HG03280 (cell line): ENCODE measurements at regions not wholly inside any gene's neighbourhood (a gene's known extent, or its start where the extent isn't known, plus 50 kb on each side); places are given as distances from the start of the nearest gene placed in this dataset.
A peak's percentile ranks its signal among the peaks of the same experiment; 100 is the strongest.
"Not testable (repeated sequence)": the region's sequence is repeated elsewhere in the genome, so short reads cannot be mapped to it uniquely, and the experiment has no call there.

Experiments used
- ATAC-seq: cut with Tn5 transposase; IDR thresholded peaks from one replicate; pipeline ENCODE4 v1.9.1; 2021; ENCODE audit warnings: mild to moderate bottlenecking, moderate library complexity; ENCODE audit not compliant: unreplicated experiment

- no peak for ATAC-seq
Observed at GRCh38 chr2:145755019-145755837, 1235.3 kb upstream of the ZEB2 start.

- no peak for ATAC-seq
Observed at GRCh38 chr2:145753966-145754365, 1234.0 kb upstream of the ZEB2 start.

- no peak for ATAC-seq
Observed at GRCh38 chr2:145753041-145753608, 1233.2 kb upstream of the ZEB2 start.

- ATAC-seq: peak; percentile 38
Observed at GRCh38 chr2:145752091-145752806, 1232.3 kb upstream of the ZEB2 start.

GRCh38 chr2:145751629-145752028, 1231.7 kb upstream of the ZEB2 start:
- ATAC-seq: peak; percentile 82

- ATAC-seq: no peak
Observed at GRCh38 chr2:145751155-145751554, 1231.2 kb upstream of the ZEB2 start.

- no peak for ATAC-seq
Observed at GRCh38 chr2:145750612-145751011, 1230.7 kb upstream of the ZEB2 start.

GRCh38 chr2:145750144-145750543, 1230.2 kb upstream of the ZEB2 start:
- no peak for ATAC-seq

- ATAC-seq: no peak
Observed at GRCh38 chr2:145749556-145749955, 1229.6 kb upstream of the ZEB2 start.

- no peak for ATAC-seq
Observed at GRCh38 chr2:145748927-145749326, 1229.0 kb upstream of the ZEB2 start.

- ATAC-seq: no peak
Observed at GRCh38 chr2:145747715-145748114, 1227.8 kb upstream of the ZEB2 start.

GRCh38 chr2:145745387-145745721, 1225.4 kb upstream of the ZEB2 start:
- not testable (repeated sequence) for ATAC-seq

GRCh38 chr2:145744541-145745386, 1224.8 kb upstream of the ZEB2 start:
- ATAC-seq: peak; percentile 71

GRCh38 chr2:145743011-145743410, 1223.1 kb upstream of the ZEB2 start:
- ATAC-seq: no peak

GRCh38 chr2:145741636-145742035, 1221.7 kb upstream of the ZEB2 start:
- ATAC-seq: no peak

GRCh38 chr2:145741181-145741580, 1221.3 kb upstream of the ZEB2 start:
- no peak for ATAC-seq

GRCh38 chr2:145740302-145740701, 1220.4 kb upstream of the ZEB2 start:
- no peak for ATAC-seq

- ATAC-seq: peak; percentile 44
Observed at GRCh38 chr2:145739681-145740080, 1219.8 kb upstream of the ZEB2 start.

GRCh38 chr2:145736871-145737270, 1217.0 kb upstream of the ZEB2 start:
- no peak for ATAC-seq

- ATAC-seq: no peak
Observed at GRCh38 chr2:145731467-145731866, 1211.5 kb upstream of the ZEB2 start.
